HEK293 (cell line): ENCODE measurements at regions not wholly inside any gene's neighbourhood (a gene's known extent, or its start where the extent isn't known, plus 50 kb on each side); places are given as distances from the start of the nearest gene placed in this dataset.

Experiments used
- MZF1 ChIP-seq: fragments of 450-650 bp; formaldehyde crosslinking; IDR thresholded peaks from 2 replicates; pipeline ENCODE4 v1.5.1; 2017; ENCODE audit warnings: missing biosample characterization, missing genetic modification characterization, borderline replicate concordance
- TF ChIP-seq, protein P1 (sequence below): fragments of 450-650 bp; IDR thresholded peaks from 2 replicates; pipeline ENCODE4 v1.5.1; 2018; ENCODE audit warnings: missing biosample characterization, mild to moderate bottlenecking, missing genetic modification characterization

DNA sequence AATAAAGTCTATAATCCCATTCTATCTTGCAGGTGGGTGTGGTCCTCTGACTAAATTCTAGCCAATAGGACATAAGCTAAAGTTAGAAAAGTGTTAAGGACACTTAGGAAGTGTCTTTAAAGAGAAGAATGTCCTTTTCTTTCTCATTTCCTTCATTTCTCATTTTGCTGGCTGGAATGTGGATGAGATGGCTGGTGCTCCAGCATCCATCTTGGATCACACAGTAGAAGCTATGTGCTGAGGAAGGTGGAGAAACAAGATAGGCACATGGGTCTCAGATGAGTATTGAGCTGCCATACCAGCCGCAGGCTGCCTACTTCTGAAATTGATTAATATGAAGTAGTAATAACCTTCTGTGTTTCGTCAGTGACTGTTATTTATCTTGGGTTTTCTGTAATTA is 289.0 kb downstream of the LRFN2 start:
- no peak for TF ChIP-seq MZF1 (tag by site-specific recombination)
- TF ChIP-seq, protein P1, sequence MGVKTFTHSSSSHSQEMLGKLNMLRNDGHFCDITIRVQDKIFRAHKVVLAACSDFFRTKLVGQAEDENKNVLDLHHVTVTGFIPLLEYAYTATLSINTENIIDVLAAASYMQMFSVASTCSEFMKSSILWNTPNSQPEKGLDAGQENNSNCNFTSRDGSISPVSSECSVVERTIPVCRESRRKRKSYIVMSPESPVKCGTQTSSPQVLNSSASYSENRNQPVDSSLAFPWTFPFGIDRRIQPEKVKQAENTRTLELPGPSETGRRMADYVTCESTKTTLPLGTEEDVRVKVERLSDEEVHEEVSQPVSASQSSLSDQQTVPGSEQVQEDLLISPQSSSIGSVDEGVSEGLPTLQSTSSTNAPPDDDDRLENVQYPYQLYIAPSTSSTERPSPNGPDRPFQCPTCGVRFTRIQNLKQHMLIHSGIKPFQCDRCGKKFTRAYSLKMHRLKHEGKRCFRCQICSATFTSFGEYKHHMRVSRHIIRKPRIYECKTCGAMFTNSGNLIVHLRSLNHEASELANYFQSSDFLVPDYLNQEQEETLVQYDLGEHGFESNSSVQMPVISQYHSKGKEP, result no peak
